DMS 273 treated with DMSO at 0.1 percent for 48 hours (cell line): ENCODE measurements at regions not wholly inside any gene's neighbourhood (a gene's known extent, or its start where the extent isn't known, plus 50 kb on each side); places are given as distances from the start of the nearest gene placed in this dataset.

Experiments
- DNase-seq: peaks from one replicate; lab custom pipeline; 2025; lab: John Stamatoyannopoulos, UW

- DNase-seq = no peak
Measured at GRCh38 chr1:42096554-42096953, 56.7 kb upstream of the GUCA2B start.

- DNase-seq = no peak
Measured at GRCh38 chr1:42089246-42089645, 64.0 kb upstream of the GUCA2B start.

- no peak for DNase-seq
Measured at GRCh38 chr1:42086146-42086545, 67.1 kb upstream of the GUCA2B start.

GRCh38 chr1:42085596-42085995 is 67.6 kb upstream of the GUCA2B start:
- DNase-seq = no peak

- DNase-seq = no peak
Measured at GRCh38 chr1:42081475-42081874, 71.7 kb upstream of the GUCA2B start.

- no peak for DNase-seq
Measured at GRCh38 chr1:42075179-42075578, 78.0 kb upstream of the GUCA2B start.

- no peak for DNase-seq
Measured at GRCh38 chr1:42070996-42071395, 82.2 kb upstream of the GUCA2B start.

GRCh38 chr1:42057800-42058199 is 95.4 kb upstream of the GUCA2B start:
- DNase-seq = no peak

- no peak for DNase-seq
Measured at GRCh38 chr1:42056460-42056859, 96.8 kb upstream of the GUCA2B start.

GRCh38 chr1:42055061-42055460 is 98.1 kb upstream of the GUCA2B start:
- no peak for DNase-seq

- no peak for DNase-seq
Measured at GRCh38 chr1:42052072-42052699, 101.0 kb upstream of the GUCA2B start.

GRCh38 chr1:42047508-42047880 is 105.7 kb upstream of the GUCA2B start:
- no peak for DNase-seq

- DNase-seq = no peak
Measured at GRCh38 chr1:42046761-42047507, 106.3 kb upstream of the GUCA2B start.

GRCh38 chr1:42044346-42044745 is 108.9 kb upstream of the GUCA2B start:
- DNase-seq = no peak

- no peak for DNase-seq
Measured at GRCh38 chr1:42043811-42044210, 109.4 kb upstream of the GUCA2B start.

GRCh38 chr1:42043182-42043581 is 110.0 kb upstream of the GUCA2B start:
- no peak for DNase-seq

GRCh38 chr1:42041031-42041430 is 112.2 kb upstream of the GUCA2B start:
- DNase-seq = no peak

- no peak for DNase-seq
Measured at GRCh38 chr1:42040159-42040558, 113.1 kb upstream of the GUCA2B start.

- no peak for DNase-seq
Measured at GRCh38 chr1:42038261-42038660, 114.9 kb upstream of the GUCA2B start.

GRCh38 chr1:42037586-42037985 is 115.6 kb upstream of the GUCA2B start:
- DNase-seq = no peak

- no peak for DNase-seq
Measured at GRCh38 chr1:42037161-42037560, 116.0 kb upstream of the GUCA2B start.

- DNase-seq = peak; percentile 77
Measured at GRCh38 chr1:42035830-42036604, 117.2 kb upstream of the GUCA2B start.

GRCh38 chr1:42035205-42035829 is 116.6 kb upstream of the HIVEP3 start:
- DNase-seq = no peak
